ENCODE measurements at regions not wholly inside any gene's neighbourhood (a gene's known extent, or its start where the extent isn't known, plus 50 kb on each side); places are given as distances from the start of the nearest gene placed in this dataset.
"Not testable (repeated sequence)": the region's sequence is repeated elsewhere in the genome, so short reads cannot be mapped to it uniquely, and the experiment has no call there.

DNA sequence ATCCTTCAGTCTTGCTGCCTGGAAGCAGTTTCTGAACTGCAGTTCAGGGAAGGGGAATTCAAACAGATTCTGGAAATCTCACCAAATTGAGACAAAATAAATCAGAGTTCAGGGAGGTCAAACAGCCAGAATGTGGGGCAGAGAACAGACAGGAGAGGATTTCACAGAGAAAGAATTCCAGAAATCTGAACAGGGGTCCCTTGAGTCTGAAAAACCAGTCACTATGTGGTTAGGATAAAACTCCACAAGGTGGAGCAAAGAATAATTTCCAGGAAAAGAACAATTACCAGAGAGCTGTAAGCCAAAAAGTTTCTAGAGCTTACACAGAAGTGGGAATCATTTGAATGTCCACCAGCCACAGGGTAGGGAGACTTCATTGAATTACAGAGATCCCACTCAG, 84.7 kb downstream of the URB2 start:
- DNase-seq = no peak

DNA sequence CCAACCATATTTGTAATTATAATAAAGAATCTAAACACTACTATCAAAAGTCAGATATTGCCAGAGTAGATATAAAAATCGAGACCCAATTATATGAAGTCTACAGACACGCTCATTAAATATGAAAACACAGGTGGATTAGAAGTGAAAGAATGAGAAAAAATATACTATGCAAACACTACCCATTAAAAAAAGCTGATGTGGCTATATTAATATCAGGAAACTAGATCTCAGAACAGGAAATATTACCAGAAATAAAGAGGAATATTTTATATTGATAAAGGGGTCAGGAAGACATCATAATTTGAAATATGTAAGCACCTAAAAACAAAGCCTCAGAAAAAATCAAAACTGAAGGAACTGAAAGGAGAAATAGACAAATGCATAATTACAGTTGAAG, 88.3 kb downstream of the URB2 start:
- no peak for DNase-seq

- no peak for DNase-seq
These were observed 89.0 kb downstream of the URB2 start for GRCh38 chr1:229714964-229715603.

- DNase-seq = no peak
These were observed 90.0 kb downstream of the URB2 start for GRCh38 chr1:229716069-229716468.

DNA sequence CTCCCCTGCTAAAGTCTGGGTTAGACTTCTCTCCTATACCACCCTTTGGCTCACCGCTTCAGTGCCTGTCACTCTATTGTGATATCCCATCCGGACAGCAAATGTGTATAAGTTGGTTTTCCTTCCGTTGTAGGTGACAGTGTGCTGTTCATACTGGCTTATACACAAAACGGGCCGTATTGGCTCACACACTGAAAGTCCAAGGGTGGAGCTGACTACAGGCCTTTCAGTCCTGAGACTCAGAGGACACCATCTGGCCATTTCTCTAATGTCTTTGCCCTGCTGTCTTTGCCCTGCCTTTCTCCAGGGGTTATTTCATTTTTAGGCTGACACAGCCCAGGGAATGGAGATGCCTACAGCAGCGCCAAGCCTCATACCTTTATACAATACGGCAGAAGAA, 90.7 kb downstream of the URB2 start:
- no peak for DNase-seq

GRCh38 chr1:229717786-229718576, 91.9 kb downstream of the URB2 start:
- DNase-seq = no peak

- no peak for DNase-seq
These were observed 100.0 kb downstream of the URB2 start for GRCh38 chr1:229726061-229726460.

- DNase-seq = no peak
These were observed 103.9 kb downstream of the URB2 start for GRCh38 chr1:229729916-229730315.

- no peak for DNase-seq
These were observed 104.5 kb downstream of the URB2 start for GRCh38 chr1:229730573-229730972.

- DNase-seq = no peak
These were observed 106.0 kb downstream of the URB2 start for GRCh38 chr1:229732061-229732460.

DNA sequence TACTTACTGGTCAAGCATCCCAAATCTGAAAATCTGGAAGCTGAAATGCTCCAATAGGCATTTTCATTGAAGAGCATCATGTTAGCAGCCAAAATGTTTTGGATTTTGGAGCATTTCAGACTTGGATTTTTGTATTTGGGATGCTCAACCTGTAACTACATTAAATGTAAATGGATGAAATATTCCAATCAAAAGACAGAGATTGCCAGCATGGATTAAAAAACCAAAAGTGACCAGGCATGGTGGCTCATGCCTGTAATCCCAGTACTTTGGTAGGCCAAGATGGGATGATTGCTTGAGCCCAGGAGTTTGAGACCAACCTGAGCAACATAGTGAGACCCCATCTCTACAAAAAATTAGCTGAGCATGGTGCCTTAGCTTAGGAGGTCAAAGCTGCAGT, 110.3 kb downstream of the URB2 start:
- no peak for DNase-seq

GRCh38 chr1:229742614-229743013, 116.6 kb downstream of the URB2 start:
- DNase-seq = not testable (repeated sequence)

GRCh38 chr1:229749992-229750391, 123.9 kb downstream of the URB2 start:
- DNase-seq = no peak

GRCh38 chr1:229751610-229752009, 125.6 kb downstream of the URB2 start:
- no peak for DNase-seq

DNA sequence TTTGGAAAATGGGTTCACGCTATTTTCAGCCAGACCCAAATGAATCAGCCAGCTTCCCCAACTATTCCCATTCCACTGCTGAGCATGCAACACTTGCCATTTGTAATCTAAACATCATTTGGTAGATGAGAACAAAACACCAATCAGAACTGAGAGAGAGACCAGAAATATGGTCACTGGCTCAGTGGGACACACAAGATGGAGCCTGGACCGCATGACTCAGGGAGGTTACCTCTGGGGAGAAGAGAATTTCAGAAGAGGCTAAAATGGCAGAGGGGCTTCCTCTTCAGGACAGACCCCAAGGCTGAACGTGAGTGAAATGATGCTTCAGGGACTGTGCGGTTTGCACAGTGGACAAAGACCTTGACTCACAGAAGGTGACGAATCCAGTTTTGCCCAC, 126.6 kb downstream of the URB2 start:
- DNase-seq = no peak

DNA sequence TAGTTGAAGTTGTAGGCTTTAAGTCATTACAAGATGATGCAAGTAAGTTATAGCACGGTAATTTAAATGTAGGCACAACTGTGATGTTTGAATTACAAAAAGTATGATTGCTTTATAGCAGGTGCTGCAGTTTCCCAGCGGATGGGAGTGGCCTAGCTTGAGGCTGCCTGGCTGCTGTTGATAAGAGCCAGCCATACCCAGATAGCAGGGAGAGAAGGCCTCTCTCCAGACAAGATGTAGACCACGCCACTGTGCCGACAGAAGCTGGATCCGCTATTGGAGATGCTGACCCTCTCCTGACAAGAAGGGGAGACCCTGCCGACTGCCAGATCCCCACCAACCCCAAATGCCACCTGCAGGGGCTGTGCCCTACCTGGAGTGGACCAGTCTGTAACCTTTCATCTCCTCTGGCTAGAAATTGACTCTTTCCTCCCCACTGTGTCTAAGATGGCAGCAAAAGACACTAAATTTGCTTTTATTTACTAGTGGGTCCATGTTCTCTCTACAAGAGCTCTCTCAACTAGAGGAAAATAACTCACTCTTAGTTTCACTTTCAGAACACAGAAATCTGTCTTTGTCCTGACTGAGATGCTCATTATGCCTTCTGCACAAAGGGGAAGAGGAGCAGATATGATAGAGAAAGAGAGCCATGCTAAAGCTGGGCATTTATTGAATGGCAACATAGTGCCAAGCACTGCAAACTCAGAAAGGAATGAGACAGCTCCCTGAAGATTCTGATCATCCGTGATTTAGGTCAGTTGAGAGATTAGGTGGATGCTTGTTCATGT, 127.9 kb downstream of the URB2 start:
- DNase-seq = no peak

DNA sequence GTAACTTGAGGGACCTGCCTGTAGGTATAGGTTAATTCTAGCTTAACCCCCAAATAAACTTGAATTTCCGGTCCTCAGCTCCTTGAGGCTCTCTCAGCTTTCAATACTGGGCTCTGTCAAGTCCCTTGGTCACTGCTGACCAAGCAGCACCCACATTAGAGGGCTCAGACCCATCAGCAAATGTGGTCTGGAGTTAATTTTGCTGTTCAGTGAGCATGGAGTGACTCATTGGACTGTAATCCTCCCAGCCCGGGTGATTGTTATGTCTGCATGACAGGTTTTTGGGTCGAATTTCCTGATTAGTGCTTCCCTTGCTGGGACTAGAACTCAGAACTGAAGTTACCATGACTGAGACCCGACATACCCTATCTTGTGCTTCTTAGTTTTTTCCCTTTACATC, 130.6 kb downstream of the URB2 start:
- no peak for DNase-seq

- DNase-seq = no peak
These were observed 131.2 kb downstream of the URB2 start for GRCh38 chr1:229757226-229757625.

GRCh38 chr1:229758101-229759036, 132.3 kb downstream of the URB2 start:
- DNase-seq = no peak

DNA sequence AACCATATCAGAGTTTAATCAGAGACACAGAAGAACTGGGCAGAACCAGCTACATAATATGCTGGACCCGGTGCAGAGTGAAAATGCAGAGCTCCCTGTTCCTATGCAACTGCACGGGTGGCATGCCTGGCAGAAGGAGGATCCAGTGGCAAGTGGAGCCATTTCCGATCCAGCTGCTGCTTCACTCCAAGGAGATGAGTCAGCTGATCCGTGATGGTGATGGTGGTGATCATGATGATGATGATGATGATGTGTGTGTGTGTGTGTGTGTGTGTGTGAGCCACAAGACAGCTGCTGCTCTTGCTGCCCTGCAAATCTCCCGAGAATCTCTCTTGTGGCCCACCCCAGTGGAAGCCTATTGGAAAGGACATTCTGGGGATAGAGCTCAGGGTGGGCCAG, 133.0 kb downstream of the URB2 start:
- DNase-seq = no peak

GRCh38 chr1:229759586-229759985, 133.5 kb downstream of the URB2 start:
- no peak for DNase-seq

- no peak for DNase-seq
These were observed 134.5 kb downstream of the URB2 start for GRCh38 chr1:229760478-229760996.

DNA sequence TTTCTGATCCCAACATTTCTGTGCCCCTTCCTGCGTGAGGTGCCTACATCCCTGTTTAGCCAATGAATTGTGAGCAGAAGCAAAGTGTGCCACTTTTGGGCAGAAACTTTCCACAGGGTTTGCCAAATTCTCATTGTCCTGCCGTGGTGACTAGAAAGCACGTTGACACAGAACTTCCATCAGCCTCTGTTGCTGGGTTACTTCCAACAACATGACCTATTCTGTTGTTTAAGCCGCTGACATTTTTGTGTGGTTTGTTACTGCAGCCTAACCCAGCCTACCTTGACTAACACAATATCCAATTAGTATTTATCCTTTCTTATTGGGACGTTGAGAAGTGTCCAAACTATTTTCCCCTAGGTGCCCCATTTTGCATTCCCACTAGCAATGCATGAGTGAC, 136.8 kb downstream of the URB2 start:
- no peak for DNase-seq
